Sigmoid colon (tissue), 4 donors: ENCODE measurements at regions not wholly inside any gene's neighbourhood (a gene's known extent, or its start where the extent isn't known, plus 50 kb on each side); places are given as distances from the start of the nearest gene placed in this dataset.

Experiments
- CTCF ChIP-seq, 4 experiments: fragments of 450-650 bp in 3 of 4; fragments of 200-600 bp in 1 of 4; IDR thresholded peaks; one replicate each; pipeline ENCODE4 v1.5.1; 2016 to 2019; ENCODE audit warnings: antibody characterized with exemption in 4 of 4, mild to moderate bottlenecking in 3 of 4, moderate library complexity in 2 of 4
- EP300 ChIP-seq, 4 donors: sonication (generic); formaldehyde crosslinking; IDR thresholded peaks; one replicate each; pipeline ENCODE4 v1.6.1; 2017; ENCODE audit warnings: antibody characterized with exemption in 4 of 4
- POLR2A ChIP-seq, 2 donors: fragments of 450-650 bp; IDR thresholded peaks; one replicate each; pipeline ENCODE4 v1.6.1; 2016; ENCODE audit warnings: antibody characterized with exemption in 2 of 2, mild to moderate bottlenecking in 2 of 2, moderate library complexity in 2 of 2
- POLR2AphosphoS5 ChIP-seq, 4 donors: sonication (generic); formaldehyde crosslinking; IDR thresholded peaks; one replicate each; pipeline ENCODE4 v1.6.1; 2017; ENCODE audit warnings: antibody characterized with exemption in 4 of 4

- no peak for TF ChIP-seq POLR2A (IDR thresholded peaks at IDR 0.05)
- no peak for TF ChIP-seq CTCF (IDR thresholded peaks at IDR 0.05)
- TF ChIP-seq POLR2AphosphoS5 (IDR thresholded peaks at IDR 0.05) = no peak
- TF ChIP-seq EP300 (IDR thresholded peaks at IDR 0.05) = no peak
Observed at GRCh38 chr7:26930201-26930600, 65.8 kb upstream of the SKAP2 start.
